Common myeloid progenitor, CD34-positive (primary cell): ENCODE measurements at regions not wholly inside any gene's neighbourhood (a gene's known extent, or its start where the extent isn't known, plus 50 kb on each side); places are given as distances from the start of the nearest gene placed in this dataset.
"Not testable (repeated sequence)": the region's sequence is repeated elsewhere in the genome, so short reads cannot be mapped to it uniquely, and the experiment has no call there.

Experiments used
- CTCF ChIA-PET: fragments of 350-600 bp; sonication (Branson Sonifier 250); formaldehyde crosslinking; loops from one replicate; lab custom pipeline; 2021; ENCODE audit warnings: antibody characterized with exemption; lab: Charles Lee
- POLR2A ChIA-PET: fragments of 350-600 bp; sonication (Branson Sonifier 250); formaldehyde crosslinking; loops from one replicate; lab custom pipeline; 2021; ENCODE audit warnings: antibody characterized with exemption; lab: Charles Lee
- DNase-seq, 3 donors: peaks; one replicate each; pipeline versions ENCODE4 v3.0.0 to v3.0.0-alpha.2; 2013
- H3K27ac ChIP-seq, 2 experiments: 1 replicate in 1 of 2; 2 replicates in 1 of 2; pipeline ENCODE4 v1.7.0; 2013; ENCODE audit warnings: inconsistent platforms in 2 of 2, low read length in 2 of 2, mild to moderate bottlenecking in 2 of 2, low read depth in 1 of 2, moderate library complexity in 1 of 2; ENCODE audit not compliant: severe bottlenecking in 2 of 2, insufficient read depth in 1 of 2, poor library complexity in 1 of 2
- H3K27me3 ChIP-seq, 5 experiments: replicated peaks in 2 of 5; 1 replicate in 3 of 5; 2 replicates in 2 of 5; pipeline versions ENCODE4 v1.6.1 to v1.7.0; 2013; ENCODE audit warnings: low read length in 4 of 5, mild to moderate bottlenecking in 2 of 5, moderate library complexity in 2 of 5, inconsistent platforms in 1 of 5; ENCODE audit not compliant: insufficient read depth in 5 of 5, control insufficient read depth in 4 of 5
- H3K36me3 ChIP-seq, 4 experiments: 1 replicate in 2 of 4; 2 replicates in 2 of 4; pipeline versions ENCODE4 v1.6.1 to v1.7.0; 2013; ENCODE audit warnings: low read length in 3 of 4, control low read depth in 1 of 4, mild to moderate bottlenecking in 1 of 4; ENCODE audit not compliant: control insufficient read depth in 4 of 4, insufficient read depth in 4 of 4
- H3K4me1 ChIP-seq, 4 experiments: 1 replicate in 3 of 4; 2 replicates in 1 of 4; pipeline versions ENCODE4 v1.6.1 to v1.7.1; 2013; ENCODE audit warnings: low read length in 3 of 4, mild to moderate bottlenecking in 3 of 4, control low read depth in 1 of 4, inconsistent platforms in 1 of 4, moderate library complexity in 1 of 4; ENCODE audit not compliant: control insufficient read depth in 4 of 4, insufficient read depth in 4 of 4; ENCODE audit errors: control extremely low read depth in 1 of 4
- H3K4me3 ChIP-seq, 7 experiments: 1 replicate in 4 of 7; 2 replicates in 3 of 7; pipeline versions ENCODE4 v1.5.1 to v1.7.0; 2013; ENCODE audit warnings: mild to moderate bottlenecking in 7 of 7, low read length in 6 of 7, moderate library complexity in 6 of 7, inconsistent platforms in 2 of 7, low read depth in 2 of 7, control low read depth in 1 of 7; ENCODE audit not compliant: insufficient read depth in 4 of 7, control insufficient read depth in 1 of 7; ENCODE audit errors: extremely low read depth in 1 of 7
- H3K9me3 ChIP-seq, 5 experiments: 1 replicate in 4 of 5; 2 replicates in 1 of 5; pipeline versions ENCODE4 v1.6.1 to v1.7.1; 2013; ENCODE audit warnings: low read length in 4 of 5, mild to moderate bottlenecking in 2 of 5, inconsistent platforms in 1 of 5, low read depth in 1 of 5, moderate library complexity in 1 of 5; ENCODE audit not compliant: control insufficient read depth in 4 of 5, insufficient read depth in 2 of 5; ENCODE audit errors: control extremely low read depth in 1 of 5
- WGBS: methylation state at CpG from one replicate; pipeline ENCODE4 v1.1.5; 2013; ENCODE audit not compliant: insufficient coverage; 5-methylcytosine and 5-hydroxymethylcytosine counted together

DNA sequence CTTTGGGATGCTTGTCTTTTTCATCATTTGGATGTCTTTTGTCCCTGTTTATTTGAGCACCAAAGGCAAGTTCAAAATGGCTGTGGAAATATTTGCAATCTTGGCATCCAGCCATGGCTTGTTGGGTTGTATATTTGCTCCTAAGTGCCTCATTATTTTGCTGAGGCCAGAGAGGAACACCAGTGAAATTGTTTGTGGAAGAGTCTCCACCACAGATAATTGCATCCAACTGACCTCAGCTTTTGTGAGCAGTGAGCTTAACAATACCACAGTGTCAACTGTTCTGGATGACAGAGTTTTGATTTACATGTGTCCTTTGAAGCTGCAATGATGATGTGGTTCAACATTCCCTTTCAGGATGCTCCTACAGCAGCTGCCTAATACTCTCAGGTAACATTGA lies 83.0 kb upstream of the KCNAB1 start:
- no peak overlapping the region for H3K4me3 ChIP-seq
- H3K36me3 ChIP-seq, result no peaks in the 10 kb centered on the region
- POLR2A ChIA-PET, result no interaction called here
- H3K9me3 ChIP-seq, result no peaks in the 10 kb centered on the region
- H3K4me1 ChIP-seq, result no peaks in the 10 kb centered on the region
- no peak for DNase-seq
- CTCF ChIA-PET, result no interaction called here
- no peaks in the 10 kb centered on the region for H3K27me3 ChIP-seq
- no peak overlapping the region for H3K27ac ChIP-seq

DNA sequence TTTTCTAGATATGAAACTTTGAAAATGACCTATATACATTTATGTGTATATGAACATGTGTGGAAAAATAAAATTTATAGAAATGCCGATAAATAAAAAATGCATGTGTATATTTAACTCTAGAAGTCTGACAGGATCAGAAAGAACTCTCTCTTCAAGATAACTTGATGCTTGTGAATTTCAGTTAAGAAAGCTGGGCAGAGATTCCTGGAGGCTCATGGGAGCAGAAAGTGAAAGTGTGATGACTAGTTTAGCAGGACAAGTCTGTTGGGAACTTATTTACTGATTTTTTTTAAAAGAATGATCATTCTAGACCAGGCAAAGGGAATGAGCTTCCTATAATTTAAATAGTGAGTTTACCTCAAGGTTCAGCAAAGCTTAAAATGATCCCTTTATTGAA lies 81.5 kb upstream of the KCNAB1 start:
- no peak overlapping the region for H3K4me3 ChIP-seq
- no peaks in the 10 kb centered on the region for H3K27me3 ChIP-seq
- POLR2A ChIA-PET, result no interaction called here
- no peak for DNase-seq
- CTCF ChIA-PET, result no interaction called here
- no peaks in the 10 kb centered on the region for H3K9me3 ChIP-seq
- H3K36me3 ChIP-seq, result no peaks in the 10 kb centered on the region
- WGBS, result 100% methylated on average over 1 of the region's 1 CpG
- no peak overlapping the region for H3K27ac ChIP-seq
- no peaks in the 10 kb centered on the region for H3K4me1 ChIP-seq

DNA sequence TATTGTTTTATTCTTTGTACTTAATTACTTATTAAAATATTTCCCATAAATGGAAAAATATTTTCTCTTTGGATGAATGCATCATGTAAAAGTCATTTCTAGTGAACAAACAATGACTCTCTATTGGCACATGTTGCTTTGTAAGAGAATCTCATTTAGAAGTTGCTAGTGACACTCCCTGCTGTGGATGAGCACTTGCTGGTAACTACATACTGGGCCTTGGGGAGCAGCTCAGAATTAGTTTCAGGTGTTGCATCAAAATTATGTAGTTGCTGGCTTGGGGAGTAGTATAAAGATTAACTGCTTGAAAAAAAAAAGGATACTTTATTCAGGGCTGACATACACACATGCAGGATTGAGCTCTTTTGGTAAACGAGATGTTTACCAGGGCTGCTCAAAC lies 80.3 kb upstream of the KCNAB1 start:
- Histone ChIP-seq H3K4me1 (no peaks in the 10 kb centered on the region), H3K27ac (no peak overlapping the region), H3K4me3 (no peak overlapping the region), H3K27me3 (no peaks in the 10 kb centered on the region), H3K9me3 (no peaks in the 10 kb centered on the region), H3K36me3 (no peaks in the 10 kb centered on the region)
- ChIA-PET POLR2A (no interaction called here), CTCF (no interaction called here)
- DNase-seq, result no peak
- WGBS, result no CpG with 5 or more reads among the region's 1 CpG

DNA sequence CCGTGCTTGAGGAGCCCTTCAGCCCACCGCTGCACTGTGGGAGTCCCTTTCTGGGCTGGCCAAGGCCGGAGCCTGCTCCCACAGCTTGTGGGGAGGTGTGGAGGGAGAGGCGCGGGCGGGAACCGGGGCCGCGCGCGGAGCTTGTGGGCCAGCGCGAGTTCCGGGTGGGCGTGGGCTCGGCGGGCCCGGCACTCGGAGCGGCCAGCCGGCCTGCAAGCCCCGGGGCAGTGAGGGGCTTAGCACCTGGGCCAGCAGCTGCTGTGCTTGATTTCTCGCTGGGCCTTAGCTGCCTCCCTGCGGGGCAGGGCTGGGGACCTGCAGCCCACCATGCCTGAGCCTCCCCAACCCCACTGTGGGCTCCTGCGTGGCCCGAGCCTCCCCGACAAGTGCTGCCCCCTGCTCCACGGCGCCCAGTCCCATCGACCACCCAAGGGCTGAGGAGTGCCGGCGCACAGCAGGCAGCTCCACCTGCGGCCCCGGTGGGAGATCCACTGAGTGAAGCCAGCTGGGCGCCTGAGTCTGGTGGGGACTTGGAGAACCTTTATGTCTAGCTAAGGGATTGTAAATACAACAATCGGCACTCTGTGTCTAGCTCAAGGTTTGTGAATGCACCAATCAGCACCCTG lies 79.0 kb upstream of the KCNAB1 start:
- CTCF ChIA-PET, H3K36me3 ChIP-seq, H3K4me3 ChIP-seq, DNase-seq, H3K4me1 ChIP-seq, POLR2A ChIA-PET, H3K27me3 ChIP-seq, H3K9me3 ChIP-seq, H3K27ac ChIP-seq: not testable (repeated sequence)
- WGBS, result over 99% methylated on average over 17 of the region's 36 CpGs

DNA sequence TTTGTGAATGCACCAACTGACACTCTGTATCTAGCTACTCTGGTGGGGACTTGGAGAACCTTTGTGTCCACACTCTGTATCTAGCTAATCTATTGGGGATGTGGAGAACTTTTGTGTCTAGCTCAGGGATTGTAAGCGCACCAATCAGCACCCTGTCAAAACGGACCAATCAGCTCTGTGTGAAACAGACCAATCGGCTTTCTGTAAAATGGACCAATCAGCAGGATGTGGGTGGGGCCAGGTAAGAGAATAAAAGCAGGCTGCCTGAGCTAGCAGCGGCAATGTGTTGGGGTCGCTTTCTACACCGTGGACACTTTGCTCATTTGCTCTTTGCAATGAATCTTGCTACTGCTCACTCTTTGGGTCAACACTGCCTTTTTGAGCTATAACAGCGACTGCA lies 78.5 kb upstream of the KCNAB1 start:
- CTCF ChIA-PET, result interaction anchor here (0.6 to 1.1 kb wide), 2 partner anchors 21 to 74 kb away, joined by 3 read pairs; no protein-coding TSS in a partner anchor
- H3K27me3 ChIP-seq, H3K27ac ChIP-seq, H3K4me1 ChIP-seq, DNase-seq, H3K4me3 ChIP-seq, H3K9me3 ChIP-seq, POLR2A ChIA-PET, H3K36me3 ChIP-seq: not testable (repeated sequence)
- 96% methylated on average over 7 of the region's 7 CpGs for WGBS

DNA sequence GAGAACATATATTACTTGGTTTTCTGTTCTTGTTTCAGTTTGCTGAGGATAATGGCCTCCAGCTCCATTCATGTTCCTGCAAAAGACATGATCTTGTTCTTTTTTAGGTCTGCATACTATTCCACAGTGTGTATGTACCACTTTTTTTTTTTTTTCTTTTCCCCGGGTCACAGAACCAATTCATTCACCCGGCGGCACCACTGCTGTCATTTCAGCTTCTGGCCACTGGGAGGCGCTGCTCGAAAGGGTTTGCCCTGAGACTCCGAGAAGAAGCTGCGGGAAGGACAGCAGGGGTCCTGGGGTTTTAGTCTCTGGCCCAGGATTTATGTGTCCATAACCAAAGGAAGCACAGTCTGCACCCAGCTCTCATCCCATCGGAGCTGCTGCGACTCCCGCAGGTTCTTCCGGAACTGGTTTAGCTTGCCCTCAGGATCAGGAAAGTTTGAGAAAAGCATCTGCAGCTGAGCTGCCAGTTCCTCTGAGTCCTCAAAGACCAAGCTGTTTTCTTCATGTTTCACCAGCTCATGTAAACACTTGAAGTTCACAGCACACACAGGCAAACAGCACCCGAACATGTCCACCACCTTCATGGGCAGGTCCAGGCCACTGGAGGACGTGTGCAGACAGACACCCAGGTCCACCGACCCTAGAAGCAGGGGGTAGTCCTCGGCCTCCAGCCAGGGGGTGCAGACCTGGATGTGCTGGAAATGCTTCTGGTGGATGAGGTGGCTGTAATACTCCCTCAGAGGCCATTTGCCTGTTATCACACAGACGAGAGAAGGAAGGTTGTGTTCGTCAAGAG lies 76.3 kb upstream of the KCNAB1 start:
- CTCF ChIA-PET, result interaction anchor here (0.6 to 2.2 kb wide), 12 partner anchors 12 to 1180 kb away, joined by 3 to 9 read pairs (median 3); no protein-coding TSS in a partner anchor
- H3K4me1 ChIP-seq, H3K27ac ChIP-seq, POLR2A ChIA-PET, H3K4me3 ChIP-seq, H3K36me3 ChIP-seq, H3K27me3 ChIP-seq, H3K9me3 ChIP-seq: not testable (repeated sequence)
- 54% methylated on average over 13 of the region's 17 CpGs for WGBS
- DNase-seq, result peak; percentile 25 to 43 (median 37)

DNA sequence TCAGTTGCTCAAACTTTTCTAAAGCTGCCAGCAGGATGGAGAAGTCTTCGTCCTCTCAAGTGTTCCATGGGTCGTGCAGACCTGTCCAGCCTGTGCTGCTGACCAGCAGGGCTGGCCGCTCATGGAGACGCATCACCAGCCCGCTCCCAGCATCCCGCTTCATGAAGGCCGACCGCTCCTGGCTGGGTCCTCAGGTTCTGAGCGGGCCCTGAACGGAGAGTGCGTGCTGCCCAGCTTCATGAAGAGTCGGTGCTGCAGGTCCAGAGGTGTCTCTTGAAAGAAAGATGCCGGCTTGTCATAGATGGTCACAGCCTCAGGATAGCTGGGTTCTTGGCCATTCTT lies 75.8 kb upstream of the KCNAB1 start:
- CTCF ChIA-PET, result interaction anchor here (1.0 to 2.2 kb wide), 6 partner anchors 15 to 1093 kb away, joined by 3 to 9 read pairs (median 4); no protein-coding TSS in a partner anchor
- no peaks in the 10 kb centered on the region for H3K9me3 ChIP-seq
- no peaks in the 10 kb centered on the region for H3K27me3 ChIP-seq
- 96% methylated on average over 13 of the region's 13 CpGs for WGBS
- DNase-seq, result no peak
- no peak overlapping the region for H3K4me3 ChIP-seq
- no peaks in the 10 kb centered on the region for H3K36me3 ChIP-seq
- POLR2A ChIA-PET, result no interaction called here
- H3K27ac ChIP-seq, result no peak overlapping the region
- no peaks in the 10 kb centered on the region for H3K4me1 ChIP-seq
